OCI-LY3 (cell line): ENCODE measurements at regions not wholly inside any gene's neighbourhood (a gene's known extent, or its start where the extent isn't known, plus 50 kb on each side); places are given as distances from the start of the nearest gene placed in this dataset.

Source experiments
- CTCF ChIP-seq: fragments of 200-600, 300-600 bp; sonication (generic); IDR thresholded peaks from 2 replicates; pipeline ENCODE4 v1.5.1; 2014; ENCODE audit warnings: antibody characterized with exemption, low read length, low read depth
- EZH2phosphoT487 ChIP-seq: fragments of 200-600 bp; shearing (Covaris generic); IDR thresholded peaks from 2 replicates; pipeline ENCODE4 v1.6.1; 2018; ENCODE audit warnings: antibody characterized with exemption, mixed run types, low read depth

- TF ChIP-seq CTCF (no peak), EZH2phosphoT487 (no peak)
These were observed 63.0 kb upstream of the HHIP start for GRCh38 chr4:144582975-144583374.
